DOHH2 (cell line): ENCODE measurements at regions not wholly inside any gene's neighbourhood (a gene's known extent, or its start where the extent isn't known, plus 50 kb on each side); places are given as distances from the start of the nearest gene placed in this dataset.

Experiments
- EZH2phosphoT487 ChIP-seq: fragments of 200-600 bp; sonication (generic); IDR thresholded peaks from 2 replicates; pipeline ENCODE4 v1.6.1; 2017; ENCODE audit warnings: borderline replicate concordance, mild to moderate bottlenecking, antibody characterized with exemption, low read length, moderate library complexity, mixed read lengths
- TF ChIP-seq, protein P1 (sequence below): fragments of 200-600 bp; sonication (generic); IDR thresholded peaks from one replicate; pipeline ENCODE4 v1.5.1; 2014; ENCODE audit warnings: antibody characterized with exemption, mild to moderate bottlenecking, low read depth, low read length; ENCODE audit not compliant: poor library complexity, severe bottlenecking

- TF ChIP-seq, protein P1, sequence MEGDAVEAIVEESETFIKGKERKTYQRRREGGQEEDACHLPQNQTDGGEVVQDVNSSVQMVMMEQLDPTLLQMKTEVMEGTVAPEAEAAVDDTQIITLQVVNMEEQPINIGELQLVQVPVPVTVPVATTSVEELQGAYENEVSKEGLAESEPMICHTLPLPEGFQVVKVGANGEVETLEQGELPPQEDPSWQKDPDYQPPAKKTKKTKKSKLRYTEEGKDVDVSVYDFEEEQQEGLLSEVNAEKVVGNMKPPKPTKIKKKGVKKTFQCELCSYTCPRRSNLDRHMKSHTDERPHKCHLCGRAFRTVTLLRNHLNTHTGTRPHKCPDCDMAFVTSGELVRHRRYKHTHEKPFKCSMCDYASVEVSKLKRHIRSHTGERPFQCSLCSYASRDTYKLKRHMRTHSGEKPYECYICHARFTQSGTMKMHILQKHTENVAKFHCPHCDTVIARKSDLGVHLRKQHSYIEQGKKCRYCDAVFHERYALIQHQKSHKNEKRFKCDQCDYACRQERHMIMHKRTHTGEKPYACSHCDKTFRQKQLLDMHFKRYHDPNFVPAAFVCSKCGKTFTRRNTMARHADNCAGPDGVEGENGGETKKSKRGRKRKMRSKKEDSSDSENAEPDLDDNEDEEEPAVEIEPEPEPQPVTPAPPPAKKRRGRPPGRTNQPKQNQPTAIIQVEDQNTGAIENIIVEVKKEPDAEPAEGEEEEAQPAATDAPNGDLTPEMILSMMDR: no peak
- TF ChIP-seq EZH2phosphoT487: no peak
These were observed 92.9 kb downstream of the DHCR7 start for GRCh38 chr11:71355281-71355680.
